Heart left ventricle (tissue), 16 donors: ENCODE measurements at regions not wholly inside any gene's neighbourhood (a gene's known extent, or its start where the extent isn't known, plus 50 kb on each side); places are given as distances from the start of the nearest gene placed in this dataset.

Experiments
- ATAC-seq, 4 donors: fragments of 200-7000 bp; cut with Tn5 transposase; one replicate each; pipeline ENCODE4 v1.9.1; 2020 to 2022; ENCODE audit warnings: moderate library complexity in 4 of 4, mild to moderate bottlenecking in 3 of 4, moderate number of reproducible peaks in 1 of 4
- DNase-seq, 5 donors: peaks; one replicate each; pipeline ENCODE4 v3.0.0-alpha.2; 2020
- H3K27ac ChIP-seq, 12 donors: fragments of 200-600 bp; sonication (generic) in 4 of 12; one replicate each; pipeline versions ENCODE4 v1.5.0 to v1.8.0; 2016 to 2022; ENCODE audit warnings: mild to moderate bottlenecking in 2 of 12
- H3K27me3 ChIP-seq, 9 donors: fragments of 200-600 bp; sonication (generic) in 2 of 9; one replicate each; pipeline versions ENCODE4 v1.5.1 to v1.8.0; 2016 to 2022; ENCODE audit warnings: mild to moderate bottlenecking in 3 of 9
- H3K36me3 ChIP-seq, 9 donors: fragments of 200-600 bp; sonication (generic) in 2 of 9; one replicate each; pipeline versions ENCODE4 v1.5.0 to v1.8.0; 2018 to 2022; ENCODE audit warnings: mild to moderate bottlenecking in 2 of 9
- H3K4me1 ChIP-seq, 12 donors: fragments of 200-600 bp; sonication (generic) in 4 of 12; one replicate each; pipeline versions ENCODE4 v1.5.0 to v1.8.0; 2016 to 2022; ENCODE audit warnings: mild to moderate bottlenecking in 3 of 12
- H3K4me3 ChIP-seq, 12 donors: fragments of 200-600 bp; sonication (generic) in 4 of 12; one replicate each; pipeline versions ENCODE4 v1.5.0 to v1.8.0; 2017 to 2022; ENCODE audit warnings: mild to moderate bottlenecking in 9 of 12, moderate library complexity in 4 of 12
- H3K9me3 ChIP-seq, 12 donors: fragments of 200-600 bp; sonication (generic) in 4 of 12; one replicate each; pipeline versions ENCODE4 v1.5.0 to v1.8.0; 2016 to 2022; ENCODE audit warnings: mild to moderate bottlenecking in 1 of 12
- POLR2A ChIP-seq, 2 donors: fragments of 450-650 bp; IDR thresholded peaks; one replicate each; pipeline ENCODE4 v1.6.1; 2017; ENCODE audit warnings: antibody characterized with exemption in 2 of 2, mild to moderate bottlenecking in 2 of 2, moderate library complexity in 2 of 2
- WGBS, 4 donors: extraction: QIAGEN DNeasy Blood & Tissue Kit in 2 of 4; methylation state at CpG; one replicate each; pipeline versions ENCODE4 v1.1.5 to v1.1.7; 2013 to 2018; 5-methylcytosine and 5-hydroxymethylcytosine counted together
- intact Hi-C, 10 donors: fragments of 100-400 bp; cut with DNase I; formaldehyde crosslinking; loops; one replicate each; pipeline versions ENCODE4 v1.11.1 to v1.14.2; 2022
- TF ChIP-seq, protein P1 (sequence below), 12 donors: fragments of 200-600 bp; sonication (generic) in 4 of 12; IDR thresholded peaks; one replicate each; pipeline versions ENCODE4 v1.5.0 to v1.8.0; 2018 to 2022; ENCODE audit warnings: antibody characterized with exemption in 12 of 12, mild to moderate bottlenecking in 5 of 12
- donor health status: ischemic (EF 13 %, LVEDD 7.1; RV severe dilation, severe dysfunction).
- donor health status: healthy with polysubstance abuse.
- donor health status: DM: no; HTN: yes; CAD: no.
- donor health status: DM: no; HTN: no; CAD: no.
- donor health status: ischemic (EF 25% LVEDD 6.9; RV normal size, moderate dysfunction).
- donor health status: ischemic (EF 25% LVEDD 5.7; RV mildly dilated, moderate dysfunction).
- donor health status: healthy.
- donor health status: DM: yes; HTN: yes; CAD: no.
- donor health status: ischemic (EF 35%, LVEDD 5.7; RV mildly dilated, moderate dysfunction).
- donor health status: nonischemic (EF 11% LVEDD 7.7; RV severe dilation, severe dysfunction).
- donor health status: DM: yes; HTN: yes; CAD: no.
- donor health status: PGD.
- donor health status: ischemic (EF 29% LVEDD 5.4; RV normal size, mild dysfunction).
- donor health status: nonischemic (EF 23%, LVEDD 6.1; RV moderate dilation, normal function).

DNA sequence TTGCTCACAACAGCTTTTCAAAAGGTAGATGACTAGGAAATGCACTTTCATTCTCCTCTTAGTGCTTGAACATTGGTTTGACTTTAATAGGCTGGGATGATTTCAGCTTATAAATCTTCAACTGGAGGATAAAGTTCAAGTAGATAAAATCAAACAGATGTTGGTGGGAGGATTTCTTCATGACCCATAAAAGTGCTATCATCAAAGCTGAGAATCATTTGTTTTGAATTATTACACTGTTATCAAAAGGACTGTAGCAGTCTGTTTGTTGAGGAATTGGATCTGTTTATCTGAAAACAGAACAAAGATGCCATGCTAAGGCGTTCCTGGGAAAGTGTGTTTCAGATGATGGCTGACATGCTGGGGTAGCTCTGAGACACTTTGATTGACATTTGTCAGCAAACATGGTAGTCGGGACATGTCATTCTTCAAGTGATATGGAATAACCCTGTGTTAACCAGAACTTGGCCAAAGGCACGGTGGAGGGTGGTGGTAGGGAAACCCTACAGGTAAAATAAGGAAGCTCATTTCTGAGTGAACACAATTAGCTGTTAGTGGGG is 304.0 kb upstream of the PITX2 start:
- TF ChIP-seq, protein P1, sequence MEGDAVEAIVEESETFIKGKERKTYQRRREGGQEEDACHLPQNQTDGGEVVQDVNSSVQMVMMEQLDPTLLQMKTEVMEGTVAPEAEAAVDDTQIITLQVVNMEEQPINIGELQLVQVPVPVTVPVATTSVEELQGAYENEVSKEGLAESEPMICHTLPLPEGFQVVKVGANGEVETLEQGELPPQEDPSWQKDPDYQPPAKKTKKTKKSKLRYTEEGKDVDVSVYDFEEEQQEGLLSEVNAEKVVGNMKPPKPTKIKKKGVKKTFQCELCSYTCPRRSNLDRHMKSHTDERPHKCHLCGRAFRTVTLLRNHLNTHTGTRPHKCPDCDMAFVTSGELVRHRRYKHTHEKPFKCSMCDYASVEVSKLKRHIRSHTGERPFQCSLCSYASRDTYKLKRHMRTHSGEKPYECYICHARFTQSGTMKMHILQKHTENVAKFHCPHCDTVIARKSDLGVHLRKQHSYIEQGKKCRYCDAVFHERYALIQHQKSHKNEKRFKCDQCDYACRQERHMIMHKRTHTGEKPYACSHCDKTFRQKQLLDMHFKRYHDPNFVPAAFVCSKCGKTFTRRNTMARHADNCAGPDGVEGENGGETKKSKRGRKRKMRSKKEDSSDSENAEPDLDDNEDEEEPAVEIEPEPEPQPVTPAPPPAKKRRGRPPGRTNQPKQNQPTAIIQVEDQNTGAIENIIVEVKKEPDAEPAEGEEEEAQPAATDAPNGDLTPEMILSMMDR (IDR thresholded peaks at IDR 0.05) = no peak
- no peak for TF ChIP-seq POLR2A (IDR thresholded peaks at IDR 0.05)
- Histone ChIP-seq H3K36me3 (no peaks in the 10 kb centered on the region), H3K4me3 (no peak overlapping the region), H3K4me1 (no peaks in the 10 kb centered on the region), H3K27ac (no peak overlapping the region), H3K27me3 (peaks cover 0 to 5% (median 0%) of the 10 kb centered on the region in 9 donors), H3K9me3 (no peaks in the 10 kb centered on the region)
- DNase-seq = no peak
- no peak for ATAC-seq
- intact Hi-C loops = no loop called here
- 39 to 48% (median 46%) methylated on average over 3 of the region's 3 CpGs for WGBS, 4 donors

DNA sequence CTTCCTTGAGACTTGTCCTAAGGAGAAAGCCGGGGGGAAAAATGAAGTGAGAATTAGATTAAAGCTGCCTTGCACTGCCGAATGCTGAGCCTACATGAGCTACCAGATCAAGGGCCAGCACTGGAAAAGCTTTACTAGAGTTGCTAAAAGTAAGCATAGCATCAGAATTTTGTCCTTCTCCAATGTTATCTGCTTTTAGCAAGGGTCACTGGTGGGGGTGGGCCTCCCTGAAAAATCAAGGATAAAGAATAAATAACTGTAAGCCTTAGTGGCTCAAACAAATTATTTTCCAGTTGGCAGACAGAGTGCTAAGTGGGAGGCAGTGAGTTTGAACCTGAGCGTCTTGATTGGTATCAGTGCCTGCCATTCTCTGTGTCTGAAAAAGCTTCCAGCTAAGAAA is 310.5 kb upstream of the PITX2 start:
- H3K36me3 ChIP-seq = no peaks in the 10 kb centered on the region

DNA sequence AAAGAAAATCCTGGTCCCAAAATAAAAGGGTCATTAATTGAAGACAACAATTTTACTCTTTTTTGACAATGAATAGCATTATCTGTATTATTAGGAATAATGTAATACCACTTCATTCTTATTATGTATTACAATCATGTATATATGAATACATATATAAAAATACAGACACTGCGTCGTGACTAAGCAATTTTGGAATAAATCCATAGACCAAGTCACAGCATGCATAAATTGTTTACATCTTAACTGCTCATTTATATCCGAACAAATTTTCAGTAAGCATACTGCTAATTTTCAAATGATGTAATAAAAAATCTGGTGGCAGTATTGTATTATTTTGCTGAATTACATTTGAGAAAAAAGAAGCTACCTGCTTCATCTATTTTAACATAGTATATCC is 321.6 kb upstream of the PITX2 start:
- 85 to 92% (median 90%) methylated on average over 3 of the region's 3 CpGs for WGBS, 4 donors
- no peak overlapping the region for H3K27ac ChIP-seq
- intact Hi-C loops = no loop called here
- no peak for ATAC-seq
- no peaks in the 10 kb centered on the region for H3K27me3 ChIP-seq
- no peaks in the 10 kb centered on the region for H3K4me1 ChIP-seq
- H3K9me3 ChIP-seq = no peaks in the 10 kb centered on the region
- no peak overlapping the region for H3K4me3 ChIP-seq
- no peak for DNase-seq
- TF ChIP-seq POLR2A (IDR thresholded peaks at IDR 0.05) = no peak
- TF ChIP-seq, protein P1 (IDR thresholded peaks at IDR 0.05) = no peak
- no peaks in the 10 kb centered on the region for H3K36me3 ChIP-seq

More for the DNA sequence above, 310.5 kb upstream of the PITX2 start:
- no peaks in the 10 kb centered on the region for H3K27me3 ChIP-seq
- DNase-seq (no peak), ATAC-seq (no peak)
- no peak overlapping the region for H3K4me3 ChIP-seq
- intact Hi-C loops = no loop called here
- TF ChIP-seq, protein P1 (IDR thresholded peaks at IDR 0.05) = no peak
- no peak overlapping the region for H3K27ac ChIP-seq
- no peaks in the 10 kb centered on the region for H3K9me3 ChIP-seq
- no peaks in the 10 kb centered on the region for H3K4me1 ChIP-seq
- WGBS, 4 donors = 32 to 45% (median 36%) methylated on average over 3 of the region's 3 CpGs

DNA sequence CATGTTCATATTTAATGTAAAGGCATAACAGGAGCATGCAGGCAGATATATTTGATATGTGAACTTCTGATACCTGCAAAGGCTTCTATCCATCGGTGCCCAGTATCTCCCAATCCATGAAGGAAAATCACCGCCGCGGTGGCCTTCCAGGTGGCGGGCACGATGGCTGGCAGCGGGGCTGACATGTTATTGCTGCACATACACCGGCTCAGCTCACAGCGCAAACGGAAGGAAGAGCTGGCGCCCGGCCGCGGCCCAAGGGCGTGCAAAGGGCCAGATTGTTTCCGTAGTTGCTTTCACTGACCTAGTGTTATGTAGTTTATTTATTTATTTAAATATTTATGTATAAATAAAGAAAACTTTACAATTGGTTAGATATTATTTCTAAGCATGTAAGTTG is 322.7 kb upstream of the PITX2 start:
- no peak for DNase-seq
- intact Hi-C loops = no loop called here
- WGBS, 4 donors = 95 to 96% (median 95%) methylated on average over 16 of the region's 16 CpGs
- no peak for ATAC-seq
- no peak overlapping the region for H3K4me3 ChIP-seq
- H3K9me3 ChIP-seq = no peaks in the 10 kb centered on the region
- no peak overlapping the region for H3K27ac ChIP-seq
- no peak for TF ChIP-seq POLR2A (IDR thresholded peaks at IDR 0.05)
- TF ChIP-seq, protein P1 (IDR thresholded peaks at IDR 0.05) = no peak
- no peaks in the 10 kb centered on the region for H3K36me3 ChIP-seq
- no peaks in the 10 kb centered on the region for H3K27me3 ChIP-seq
- no peaks in the 10 kb centered on the region for H3K4me1 ChIP-seq
